ENCODE measurements at regions not wholly inside any gene's neighbourhood (a gene's known extent, or its start where the extent isn't known, plus 50 kb on each side); places are given as distances from the start of the nearest gene placed in this dataset.

- Histone ChIP-seq H3K9me2 (replicated peaks; ENCODE audit: control insufficient read depth, low read length) (no peaks in the 10 kb centered on the region), H3K27ac (ENCODE audit: low read depth, low read length) (no peak overlapping the region), H3K9me3 (ENCODE audit: control insufficient read depth, insufficient read depth, low read length) (no peaks in the 10 kb centered on the region), H3K27me3 (ENCODE audit: control insufficient read depth, low read length) (no peaks in the 10 kb centered on the region), H3K79me2 (ENCODE audit: control insufficient read depth, low read length) (no peaks in the 10 kb centered on the region), H3K36me3 (ENCODE audit: control insufficient read depth, low read length) (no peaks in the 10 kb centered on the region), H4K20me1 (ENCODE audit: control insufficient read depth, insufficient read depth, low read depth, low read length) (no peaks in the 10 kb centered on the region), H3K4me2 (ENCODE audit: low read length) (peak overlapping the region; percentile 34), H3K4me3 (ENCODE audit: low read length) (0 out of 2 replicates have a peak overlapping the region, but pooled peaks have one; percentile 12), H3F3A (ENCODE audit: control insufficient read depth, insufficient read depth) (no peaks in the 10 kb centered on the region), H3K4me1 (ENCODE audit: control insufficient read depth, low read length) (peaks cover 27% of the 10 kb centered on the region)
- TF ChIP-seq EZH2phosphoT487 (IDR thresholded peaks at IDR 0.05; ENCODE audit: borderline replicate concordance, low read length) = no peak
- TF ChIP-seq, protein P1, sequence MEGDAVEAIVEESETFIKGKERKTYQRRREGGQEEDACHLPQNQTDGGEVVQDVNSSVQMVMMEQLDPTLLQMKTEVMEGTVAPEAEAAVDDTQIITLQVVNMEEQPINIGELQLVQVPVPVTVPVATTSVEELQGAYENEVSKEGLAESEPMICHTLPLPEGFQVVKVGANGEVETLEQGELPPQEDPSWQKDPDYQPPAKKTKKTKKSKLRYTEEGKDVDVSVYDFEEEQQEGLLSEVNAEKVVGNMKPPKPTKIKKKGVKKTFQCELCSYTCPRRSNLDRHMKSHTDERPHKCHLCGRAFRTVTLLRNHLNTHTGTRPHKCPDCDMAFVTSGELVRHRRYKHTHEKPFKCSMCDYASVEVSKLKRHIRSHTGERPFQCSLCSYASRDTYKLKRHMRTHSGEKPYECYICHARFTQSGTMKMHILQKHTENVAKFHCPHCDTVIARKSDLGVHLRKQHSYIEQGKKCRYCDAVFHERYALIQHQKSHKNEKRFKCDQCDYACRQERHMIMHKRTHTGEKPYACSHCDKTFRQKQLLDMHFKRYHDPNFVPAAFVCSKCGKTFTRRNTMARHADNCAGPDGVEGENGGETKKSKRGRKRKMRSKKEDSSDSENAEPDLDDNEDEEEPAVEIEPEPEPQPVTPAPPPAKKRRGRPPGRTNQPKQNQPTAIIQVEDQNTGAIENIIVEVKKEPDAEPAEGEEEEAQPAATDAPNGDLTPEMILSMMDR (IDR thresholded peaks at IDR 0.05; ENCODE audit: low read depth, low read length, poor library complexity, severe bottlenecking) = no peak
These were observed 529.2 kb upstream of the ID2 start for GRCh38 chr2:8152392-8153257.

- H3K9me2 ChIP-seq (replicated peaks; ENCODE audit: control insufficient read depth, low read length) = no peaks in the 10 kb centered on the region
- peak overlapping the region; percentile 34 for H3K4me2 ChIP-seq (ENCODE audit: low read length)
- peaks cover 27% of the 10 kb centered on the region for H3K4me1 ChIP-seq (ENCODE audit: control insufficient read depth, low read length)
- no peaks in the 10 kb centered on the region for H3K36me3 ChIP-seq (ENCODE audit: control insufficient read depth, low read length)
- no peaks in the 10 kb centered on the region for H3K79me2 ChIP-seq (ENCODE audit: control insufficient read depth, low read length)
- no peaks in the 10 kb centered on the region for H4K20me1 ChIP-seq (ENCODE audit: control insufficient read depth, insufficient read depth, low read depth, low read length)
- no peak overlapping the region for H3K27ac ChIP-seq (ENCODE audit: low read depth, low read length)
- no peaks in the 10 kb centered on the region for H3F3A ChIP-seq (ENCODE audit: control insufficient read depth, insufficient read depth)
- TF ChIP-seq EZH2phosphoT487 (IDR thresholded peaks at IDR 0.05; ENCODE audit: borderline replicate concordance, low read length) = no peak
- TF ChIP-seq, protein P1 (IDR thresholded peaks at IDR 0.05; ENCODE audit: low read depth, low read length, poor library complexity, severe bottlenecking) = no peak
- H3K27me3 ChIP-seq (ENCODE audit: control insufficient read depth, low read length) = no peaks in the 10 kb centered on the region
- no peak overlapping the region for H3K4me3 ChIP-seq (ENCODE audit: low read length)
- H3K9me3 ChIP-seq (ENCODE audit: control insufficient read depth, insufficient read depth, low read length) = no peaks in the 10 kb centered on the region
These were observed 528.6 kb upstream of the ID2 start for GRCh38 chr2:8153258-8153718.

- H3K9me3 ChIP-seq (ENCODE audit: control insufficient read depth, insufficient read depth, low read length) = no peaks in the 10 kb centered on the region
- H3K9me2 ChIP-seq (replicated peaks; ENCODE audit: control insufficient read depth, low read length) = no peaks in the 10 kb centered on the region
- H3K4me2 ChIP-seq (ENCODE audit: low read length) = no peak overlapping the region
- no peaks in the 10 kb centered on the region for H3K79me2 ChIP-seq (ENCODE audit: control insufficient read depth, low read length)
- TF ChIP-seq EZH2phosphoT487 (IDR thresholded peaks at IDR 0.05; ENCODE audit: borderline replicate concordance, low read length) = no peak
- TF ChIP-seq, protein P1 (IDR thresholded peaks at IDR 0.05; ENCODE audit: low read depth, low read length, poor library complexity, severe bottlenecking) = no peak
- no peaks in the 10 kb centered on the region for H3K36me3 ChIP-seq (ENCODE audit: control insufficient read depth, low read length)
- H3K27me3 ChIP-seq (ENCODE audit: control insufficient read depth, low read length) = no peaks in the 10 kb centered on the region
- no peak overlapping the region for H3K27ac ChIP-seq (ENCODE audit: low read depth, low read length)
- no peaks in the 10 kb centered on the region for H3F3A ChIP-seq (ENCODE audit: control insufficient read depth, insufficient read depth)
- H3K4me1 ChIP-seq (ENCODE audit: control insufficient read depth, low read length) = peaks cover 27% of the 10 kb centered on the region
- H4K20me1 ChIP-seq (ENCODE audit: control insufficient read depth, insufficient read depth, low read depth, low read length) = no peaks in the 10 kb centered on the region
- no peak overlapping the region for H3K4me3 ChIP-seq (ENCODE audit: low read length)
These were observed 527.6 kb upstream of the ID2 start for GRCh38 chr2:8154270-8154669.

All from DOHH2 (cell line).